BJ (cell line): ENCODE measurements at regions not wholly inside any gene's neighbourhood (a gene's known extent, or its start where the extent isn't known, plus 50 kb on each side); places are given as distances from the start of the nearest gene placed in this dataset.

Experiments
- CTCF ChIA-PET: fragments of 350-600 bp; formaldehyde crosslinking; extraction: SDS; loops from one replicate; lab custom pipeline; 2021; ENCODE audit warnings: antibody characterized with exemption, inconsistent platforms; lab: Yijun Ruan, JAX
- POLR2A ChIA-PET: fragments of 300-600 bp; sonication (Branson Sonifier 250); formaldehyde crosslinking; extraction: SDS; loops from one replicate; lab custom pipeline; 2021; ENCODE audit warnings: antibody characterized with exemption; lab: Charles Lee
- DNase-seq: peaks from one replicate; pipeline ENCODE4 v3.0.0-alpha.2; 2011; ENCODE audit warnings: low read depth
- H3K27me3 ChIP-seq: 2 replicates; pipeline ENCODE4 v1.6.0; 2011; ENCODE audit warnings: low read length; ENCODE audit not compliant: control insufficient read depth, insufficient read depth
- H3K36me3 ChIP-seq: 2 replicates; pipeline ENCODE4 v1.5.1; 2011; ENCODE audit warnings: low read length; ENCODE audit not compliant: control insufficient read depth, insufficient read depth
- H3K4me3 ChIP-seq: 2 replicates; pipeline ENCODE4 v1.5.1; 2011; ENCODE audit warnings: low read depth, mild to moderate bottlenecking, control low read depth, low read length
- CTCF ChIP-seq: IDR thresholded peaks from 2 replicates; pipeline ENCODE4 v1.5.1; 2011; ENCODE audit warnings: low read depth, mild to moderate bottlenecking, control low read depth, inconsistent platforms, low read length, moderate library complexity; ENCODE audit not compliant: insufficient read depth

GRCh38 chr1:57517587-57518374, 93.9 kb upstream of the DAB1 start:
- ChIA-PET POLR2A (no interaction called here), CTCF (interaction anchor here (1.7 kb wide), 1 partner anchor 19 kb away, joined by 3 read pairs; no protein-coding TSS in a partner anchor)
- H3K27me3 ChIP-seq, result peaks cover 1% of the 10 kb centered on the region; the same call in 1 of the 2 replicates

GRCh38 chr1:57512386-57512785, 88.5 kb upstream of the DAB1 start:
- no peak for TF ChIP-seq CTCF
- POLR2A ChIA-PET, result no interaction called here

More at GRCh38 chr1:57517587-57518374, 93.9 kb upstream of the DAB1 start:
- TF ChIP-seq CTCF, result no peak
- H3K36me3 ChIP-seq, result no peaks in the 10 kb centered on the region
- H3K4me3 ChIP-seq, result no peak overlapping the region
- DNase-seq, result no peak

GRCh38 chr1:57506941-57507340, 83.1 kb upstream of the DAB1 start:
- H3K4me3 ChIP-seq, result no peak overlapping the region
- ChIA-PET CTCF (no interaction called here), POLR2A (no interaction called here)
- TF ChIP-seq CTCF, result no peak
- DNase-seq, result no peak
- no peaks in the 10 kb centered on the region for H3K36me3 ChIP-seq
- H3K27me3 ChIP-seq, result peaks cover 2% of the 10 kb centered on the region; the same call in 1 of the 2 replicates

More at GRCh38 chr1:57512386-57512785, 88.5 kb upstream of the DAB1 start:
- Histone ChIP-seq H3K4me3 (no peak overlapping the region), H3K27me3 (no peaks in the 10 kb centered on the region; the same call in 1 of the 2 replicates), H3K36me3 (no peaks in the 10 kb centered on the region)
- DNase-seq, result no peak
- CTCF ChIA-PET, result interaction anchor here (0.7 to 1.4 kb wide), 3 partner anchors 8 to 259 kb away, joined by 3 to 4 read pairs (median 3); no protein-coding TSS in a partner anchor

- TF ChIP-seq CTCF, result no peak
- CTCF ChIA-PET, result interaction anchor here (0.9 kb wide), 1 partner anchor 9 kb away, joined by 4 read pairs; no protein-coding TSS in a partner anchor
- peaks cover 2% of the 10 kb centered on the region; the same call in 1 of the 2 replicates for H3K27me3 ChIP-seq
- no peak for DNase-seq
- no peak overlapping the region for H3K4me3 ChIP-seq
- POLR2A ChIA-PET, result no interaction called here
- H3K36me3 ChIP-seq, result no peaks in the 10 kb centered on the region
These were observed 79.5 kb upstream of the DAB1 start for GRCh38 chr1:57503337-57503736.

GRCh38 chr1:57500136-57500830, 76.4 kb upstream of the DAB1 start:
- POLR2A ChIA-PET, result no interaction called here
- CTCF ChIA-PET, result interaction anchor here (1.2 kb wide), 1 partner anchor 19 kb away, joined by 3 read pairs; no protein-coding TSS in a partner anchor
- TF ChIP-seq CTCF, result no peak
- Histone ChIP-seq H3K36me3 (no peaks in the 10 kb centered on the region), H3K4me3 (no peak overlapping the region), H3K27me3 (no peaks in the 10 kb centered on the region)
- DNase-seq, result no peak
